ENCODE measurements at regions not wholly inside any gene's neighbourhood (a gene's known extent, or its start where the extent isn't known, plus 50 kb on each side); places are given as distances from the start of the nearest gene placed in this dataset.

DNA sequence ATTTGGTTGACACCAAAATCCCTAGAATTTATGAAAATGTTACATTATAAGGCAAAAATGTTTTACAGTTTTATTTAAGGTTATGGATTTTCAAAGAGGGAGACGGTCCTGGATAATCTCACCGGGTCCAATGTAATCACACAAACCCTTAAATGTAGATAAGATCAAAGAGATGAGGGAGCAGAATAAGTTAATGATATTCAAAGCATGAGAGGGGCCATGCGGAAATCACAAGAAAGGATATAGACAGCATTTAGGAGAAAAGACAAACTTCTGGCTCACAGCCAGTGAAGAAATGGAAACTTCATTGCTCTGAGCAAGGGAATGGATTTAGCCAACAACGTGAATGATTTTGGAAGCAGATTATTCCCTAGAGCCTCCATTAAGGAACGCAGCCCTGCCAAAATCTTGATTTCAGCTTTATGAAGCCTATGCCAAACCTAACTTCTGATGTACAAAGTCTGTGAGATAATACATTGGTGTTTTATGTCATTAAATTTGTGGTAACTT is 684.4 kb upstream of the GNPDA2 start:
- TF ChIP-seq, protein P1, sequence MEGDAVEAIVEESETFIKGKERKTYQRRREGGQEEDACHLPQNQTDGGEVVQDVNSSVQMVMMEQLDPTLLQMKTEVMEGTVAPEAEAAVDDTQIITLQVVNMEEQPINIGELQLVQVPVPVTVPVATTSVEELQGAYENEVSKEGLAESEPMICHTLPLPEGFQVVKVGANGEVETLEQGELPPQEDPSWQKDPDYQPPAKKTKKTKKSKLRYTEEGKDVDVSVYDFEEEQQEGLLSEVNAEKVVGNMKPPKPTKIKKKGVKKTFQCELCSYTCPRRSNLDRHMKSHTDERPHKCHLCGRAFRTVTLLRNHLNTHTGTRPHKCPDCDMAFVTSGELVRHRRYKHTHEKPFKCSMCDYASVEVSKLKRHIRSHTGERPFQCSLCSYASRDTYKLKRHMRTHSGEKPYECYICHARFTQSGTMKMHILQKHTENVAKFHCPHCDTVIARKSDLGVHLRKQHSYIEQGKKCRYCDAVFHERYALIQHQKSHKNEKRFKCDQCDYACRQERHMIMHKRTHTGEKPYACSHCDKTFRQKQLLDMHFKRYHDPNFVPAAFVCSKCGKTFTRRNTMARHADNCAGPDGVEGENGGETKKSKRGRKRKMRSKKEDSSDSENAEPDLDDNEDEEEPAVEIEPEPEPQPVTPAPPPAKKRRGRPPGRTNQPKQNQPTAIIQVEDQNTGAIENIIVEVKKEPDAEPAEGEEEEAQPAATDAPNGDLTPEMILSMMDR (IDR thresholded peaks at IDR 0.05; ENCODE audit: low read depth, low read length, missing control alignments): no peak
- no peak for DNase-seq
- no peaks in the 10 kb centered on the region for H3K27me3 ChIP-seq (replicated peaks)
- no peaks in the 10 kb centered on the region for H3K36me3 ChIP-seq (replicated peaks)
- no peak overlapping the region for H3K27ac ChIP-seq
- H3K4me3 ChIP-seq (ENCODE audit: low read depth, low read length): no peak overlapping the region
- in situ Hi-C loops (cut with HindIII; ENCODE audit: low pct_ligation_motif_present, low sequenced_read_pairs): no loop called here

DNA sequence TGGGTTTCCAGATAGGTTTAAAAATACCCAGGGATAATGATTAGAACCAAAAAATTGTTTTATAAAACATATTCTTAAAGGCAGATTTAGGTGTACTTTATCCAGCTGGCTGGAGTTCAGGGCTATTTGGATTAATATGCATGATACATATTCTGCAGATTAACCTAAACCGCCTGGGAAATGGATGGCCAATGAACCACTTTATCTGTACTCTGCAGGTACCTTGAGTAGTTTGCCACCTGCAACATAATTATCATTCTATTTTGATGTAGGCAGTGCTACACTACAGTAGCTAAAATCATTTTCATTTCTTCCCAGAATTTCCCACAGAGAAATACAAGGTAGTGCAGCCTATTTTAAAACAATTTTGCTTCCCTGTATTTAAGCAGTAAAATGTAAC is 683.2 kb upstream of the GNPDA2 start:
- H3K27me3 ChIP-seq (replicated peaks): no peaks in the 10 kb centered on the region
- H3K36me3 ChIP-seq (replicated peaks): no peaks in the 10 kb centered on the region
- DNase-seq: no peak
- no peak overlapping the region for H3K4me3 ChIP-seq (ENCODE audit: low read depth, low read length)
- TF ChIP-seq, protein P1 (IDR thresholded peaks at IDR 0.05; ENCODE audit: low read depth, low read length, missing control alignments): no peak
- H3K27ac ChIP-seq: no peak overlapping the region
- in situ Hi-C loops (cut with HindIII; ENCODE audit: low pct_ligation_motif_present, low sequenced_read_pairs): no loop called here

- Histone ChIP-seq H3K36me3 (replicated peaks) (no peaks in the 10 kb centered on the region), H3K27me3 (replicated peaks) (no peaks in the 10 kb centered on the region), H3K27ac (no peak overlapping the region), H3K4me3 (ENCODE audit: low read depth, low read length) (no peak overlapping the region)
- in situ Hi-C loops (cut with HindIII; ENCODE audit: low pct_ligation_motif_present, low sequenced_read_pairs): no loop called here
- DNase-seq: no peak
- TF ChIP-seq, protein P1 (IDR thresholded peaks at IDR 0.05; ENCODE audit: low read depth, low read length, missing control alignments): no peak
Observed at GRCh38 chr4:45408996-45409395, 682.6 kb upstream of the GNPDA2 start.

GRCh38 chr4:45399116-45399515 is 672.8 kb upstream of the GNPDA2 start:
- in situ Hi-C loops (cut with HindIII; ENCODE audit: low pct_ligation_motif_present, low sequenced_read_pairs): no loop called here
- Histone ChIP-seq H3K4me3 (ENCODE audit: low read depth, low read length) (no peak overlapping the region), H3K27ac (no peak overlapping the region), H3K36me3 (replicated peaks) (no peaks in the 10 kb centered on the region), H3K27me3 (replicated peaks) (no peaks in the 10 kb centered on the region)
- TF ChIP-seq, protein P1 (IDR thresholded peaks at IDR 0.05; ENCODE audit: low read depth, low read length, missing control alignments): no peak
- no peak for DNase-seq

DNA sequence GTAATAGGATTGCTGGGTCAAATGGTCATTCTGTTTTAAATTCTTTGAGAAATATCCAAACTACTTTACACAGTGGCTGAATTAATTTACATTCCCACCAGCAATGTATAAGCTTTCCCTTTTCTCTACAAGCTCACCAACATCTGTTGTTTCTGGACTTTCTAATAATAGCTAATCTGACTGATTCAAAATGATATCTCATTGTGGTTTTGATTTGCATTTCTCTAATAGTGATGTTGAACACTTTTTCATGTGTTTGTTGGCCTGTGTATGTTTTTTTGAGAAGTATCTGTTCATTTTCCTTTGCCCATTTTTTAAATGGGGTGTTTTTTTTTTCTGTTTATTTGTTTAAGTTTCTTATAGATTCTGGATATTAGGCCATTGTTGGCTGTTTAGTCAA is 659.0 kb upstream of the GNPDA2 start:
- no peak for DNase-seq
- TF ChIP-seq, protein P1 (IDR thresholded peaks at IDR 0.05; ENCODE audit: low read depth, low read length, missing control alignments): no peak
- in situ Hi-C loops (cut with HindIII; ENCODE audit: low pct_ligation_motif_present, low sequenced_read_pairs): no loop called here
- Histone ChIP-seq H3K36me3 (replicated peaks) (no peaks in the 10 kb centered on the region), H3K27me3 (replicated peaks) (no peaks in the 10 kb centered on the region), H3K4me3 (ENCODE audit: low read depth, low read length) (no peak overlapping the region), H3K27ac (no peak overlapping the region)

DNA sequence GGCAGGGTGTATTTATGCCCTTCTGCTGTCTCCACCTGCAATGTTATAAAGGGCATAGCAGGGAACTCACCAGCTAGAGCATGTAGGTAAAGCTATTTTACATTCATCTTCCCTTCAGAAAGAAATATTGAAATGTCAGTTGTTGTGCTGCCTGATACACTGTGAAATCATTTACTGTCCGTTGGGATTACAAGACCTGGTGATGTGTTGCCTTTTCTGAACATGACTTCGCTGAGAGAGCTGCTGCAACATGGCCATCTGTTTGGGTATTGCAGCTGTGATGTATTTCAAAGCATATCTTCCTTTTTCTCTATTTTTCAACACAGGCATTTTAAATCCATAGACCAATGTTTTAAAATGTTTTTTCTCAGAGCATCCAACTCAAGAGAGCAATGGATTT is 644.1 kb upstream of the GNPDA2 start:
- no peaks in the 10 kb centered on the region for H3K36me3 ChIP-seq (replicated peaks)
- no peak overlapping the region for H3K4me3 ChIP-seq (ENCODE audit: low read depth, low read length)
- in situ Hi-C loops (cut with HindIII; ENCODE audit: low pct_ligation_motif_present, low sequenced_read_pairs): no loop called here
- TF ChIP-seq, protein P1 (IDR thresholded peaks at IDR 0.05; ENCODE audit: low read depth, low read length, missing control alignments): no peak
- no peak for DNase-seq
- H3K27ac ChIP-seq: no peak overlapping the region
- H3K27me3 ChIP-seq (replicated peaks): no peaks in the 10 kb centered on the region

Data from brain microvascular endothelial cell (primary cell).